GM21825 (cell line): ENCODE measurements at regions not wholly inside any gene's neighbourhood (a gene's known extent, or its start where the extent isn't known, plus 50 kb on each side); places are given as distances from the start of the nearest gene placed in this dataset.

ENCODE experiments used
- ATAC-seq: cut with Tn5 transposase; IDR thresholded peaks from one replicate; pipeline ENCODE4 v1.9.1; 2021; ENCODE audit warnings: mild to moderate bottlenecking, moderate library complexity; ENCODE audit not compliant: unreplicated experiment

GRCh38 chrX:7789200-7789599 is 53.8 kb upstream of the VCX start:
- ATAC-seq, result no peak

- ATAC-seq, result no peak
Observed at GRCh38 chrX:7788334-7788733, 54.6 kb upstream of the VCX start.

GRCh38 chrX:7787714-7788113 is 55.3 kb upstream of the VCX start:
- ATAC-seq, result no peak

GRCh38 chrX:7784580-7784979 is 58.4 kb upstream of the VCX start:
- no peak for ATAC-seq

GRCh38 chrX:7779644-7780043 is 63.3 kb upstream of the VCX start:
- no peak for ATAC-seq

DNA sequence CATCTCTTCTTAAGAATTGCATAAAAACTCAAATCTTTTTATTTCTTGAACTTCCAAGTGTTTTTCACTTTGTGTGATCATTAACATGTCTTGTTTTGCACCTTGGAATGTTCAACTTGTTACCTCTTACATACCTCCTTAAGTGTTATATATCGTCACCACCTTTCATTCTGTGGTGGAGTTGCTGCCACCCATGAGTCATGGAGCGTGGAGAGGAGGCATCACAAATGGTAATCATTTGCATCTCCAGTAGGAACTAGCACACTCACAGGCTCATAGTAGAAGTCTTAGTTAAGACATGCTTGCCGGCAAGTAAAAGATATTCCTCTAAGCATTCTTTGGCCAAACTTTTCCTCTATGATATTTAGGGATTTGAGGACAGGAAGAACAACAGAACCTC is 67.0 kb upstream of the VCX start:
- no peak for ATAC-seq

- ATAC-seq, result no peak
Observed at GRCh38 chrX:7771788-7772438, 71.1 kb upstream of the VCX start.

DNA sequence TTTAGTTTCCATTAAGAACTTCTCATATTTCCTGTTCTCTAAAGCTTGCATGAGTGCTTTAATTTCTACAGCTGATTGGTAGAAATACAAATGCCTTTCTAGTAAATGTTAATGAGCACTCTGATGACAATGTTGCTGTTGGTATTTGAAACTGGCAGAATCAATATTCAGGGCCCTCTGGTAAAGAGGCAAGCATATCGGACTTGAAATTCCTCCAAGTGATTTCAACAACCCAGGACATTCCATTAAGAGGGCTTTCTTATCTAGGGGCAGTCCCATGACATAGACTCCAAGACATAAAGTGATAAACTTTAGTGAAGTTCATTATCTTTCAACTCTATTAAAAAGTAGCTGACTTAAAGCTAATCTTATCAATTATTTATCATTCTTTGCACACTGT is 83.1 kb upstream of the VCX start:
- ATAC-seq, result no peak

DNA sequence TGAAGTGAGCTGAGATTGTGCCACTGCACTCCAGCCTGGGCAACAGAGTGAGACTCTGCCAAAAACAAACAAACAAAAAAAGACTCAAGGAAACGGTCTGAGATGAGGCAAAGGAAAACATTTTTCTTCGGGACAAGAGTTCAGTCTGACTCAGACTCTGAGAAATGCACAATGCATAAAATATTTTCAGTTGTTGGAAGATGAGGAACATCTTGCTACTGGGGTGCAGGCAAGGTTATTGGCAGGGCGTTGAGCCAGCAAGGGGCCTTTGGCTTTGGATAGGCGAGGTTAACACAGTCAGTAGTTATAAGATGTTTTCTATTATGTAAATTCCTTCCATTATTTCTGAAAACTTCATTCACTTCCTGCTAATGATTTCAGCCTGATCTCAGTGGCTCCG is 96.1 kb upstream of the VCX start:
- no peak for ATAC-seq

DNA sequence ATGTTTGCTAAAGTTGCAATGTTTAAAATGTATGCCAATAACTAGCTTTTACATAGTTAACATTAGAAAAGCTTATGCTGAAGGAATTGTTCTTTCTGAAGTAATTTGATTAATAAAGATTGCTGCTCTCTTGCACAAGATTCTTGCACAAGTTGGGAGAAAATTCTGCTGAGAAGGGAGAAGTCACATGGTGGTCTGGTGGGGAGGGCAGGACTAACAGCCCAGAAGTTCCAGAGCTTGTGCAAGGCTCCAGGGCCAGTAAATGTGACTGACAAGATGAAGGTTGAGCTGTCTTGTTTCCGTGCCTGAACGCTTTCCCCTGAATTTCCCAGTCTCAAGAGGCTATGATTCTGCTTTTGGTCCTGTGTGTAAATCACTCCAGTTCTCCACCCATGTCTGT is 112.9 kb upstream of the VCX start:
- no peak for ATAC-seq

DNA sequence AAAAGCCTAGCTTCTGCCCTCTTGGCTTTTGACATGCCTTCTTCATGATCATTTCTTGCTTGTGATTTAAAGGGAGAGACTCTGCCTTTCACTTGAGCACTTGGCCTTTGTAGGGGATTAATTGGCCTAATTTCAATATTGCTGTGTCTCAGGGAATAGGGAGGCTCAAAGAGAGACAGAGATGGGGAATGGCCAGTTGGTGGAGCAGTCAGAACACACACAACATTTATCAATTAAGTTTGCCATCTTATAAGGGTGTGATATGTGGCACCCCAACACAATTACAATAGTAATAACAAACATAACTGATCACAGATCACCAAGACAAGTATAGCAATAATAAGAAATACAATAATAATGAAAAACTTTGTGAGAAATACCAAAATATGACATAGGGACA is 122.5 kb upstream of the VCX start:
- no peak for ATAC-seq

DNA sequence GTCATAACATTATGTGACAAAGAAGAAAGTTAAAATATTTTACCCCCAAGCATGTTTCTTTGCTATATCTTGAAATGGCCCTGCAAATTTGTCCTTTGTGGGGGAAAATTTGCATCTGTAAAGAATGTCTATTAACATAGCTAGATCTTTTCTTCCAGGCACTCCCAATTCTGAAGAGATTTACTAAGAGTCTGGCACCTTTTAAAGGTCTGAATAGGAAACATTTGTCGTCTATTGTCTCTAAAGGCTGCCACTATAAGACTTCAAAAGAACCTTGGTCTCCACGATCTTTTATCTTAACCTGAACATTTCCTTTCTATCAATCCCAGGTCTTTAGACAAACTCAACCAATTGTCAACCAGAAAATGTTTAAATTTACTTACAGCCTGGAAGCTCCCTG is 128.6 kb upstream of the VCX start:
- ATAC-seq, result no peak

DNA sequence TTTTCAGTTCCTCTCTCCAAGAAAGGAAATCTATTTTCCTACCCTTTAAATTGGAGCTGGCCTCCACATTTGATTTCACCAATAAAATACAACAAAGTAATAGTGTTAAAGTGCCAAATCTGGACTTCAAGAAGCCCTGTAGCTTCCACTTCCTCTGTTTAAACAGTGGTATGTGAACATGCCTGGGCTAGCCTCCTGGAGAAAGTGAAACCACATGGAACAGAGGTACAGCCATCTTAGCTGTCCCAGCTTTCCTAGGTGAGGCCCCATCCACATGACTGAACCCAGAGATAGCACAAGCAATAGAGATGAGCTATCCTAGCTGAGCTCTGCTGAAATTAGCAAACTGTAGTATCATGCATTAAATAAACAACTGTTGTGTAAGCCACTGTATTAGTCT is 131.8 kb upstream of the VCX start:
- no peak for ATAC-seq

- no peak for ATAC-seq
Observed at GRCh38 chrX:7709845-7710244, 133.1 kb upstream of the VCX start.

DNA sequence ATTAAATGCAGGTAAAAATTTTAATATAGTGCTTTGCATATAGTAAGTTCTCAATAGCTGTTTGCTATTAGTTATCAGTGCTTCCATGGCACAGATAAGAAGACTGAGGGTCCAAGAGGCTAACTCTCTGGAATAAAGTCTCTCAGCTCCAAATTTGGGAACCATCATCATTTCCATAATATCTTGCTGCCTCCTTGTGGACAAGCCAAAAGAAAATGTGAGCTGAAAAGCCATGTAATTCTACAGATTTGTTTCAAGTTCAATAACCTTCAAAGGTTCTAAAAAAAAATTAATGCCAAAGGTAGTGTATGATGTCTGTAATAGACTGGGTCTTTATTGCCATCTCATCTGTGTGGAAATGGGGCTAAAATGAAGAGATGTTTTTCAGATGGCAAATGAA is 136.9 kb upstream of the VCX start:
- no peak for ATAC-seq

DNA sequence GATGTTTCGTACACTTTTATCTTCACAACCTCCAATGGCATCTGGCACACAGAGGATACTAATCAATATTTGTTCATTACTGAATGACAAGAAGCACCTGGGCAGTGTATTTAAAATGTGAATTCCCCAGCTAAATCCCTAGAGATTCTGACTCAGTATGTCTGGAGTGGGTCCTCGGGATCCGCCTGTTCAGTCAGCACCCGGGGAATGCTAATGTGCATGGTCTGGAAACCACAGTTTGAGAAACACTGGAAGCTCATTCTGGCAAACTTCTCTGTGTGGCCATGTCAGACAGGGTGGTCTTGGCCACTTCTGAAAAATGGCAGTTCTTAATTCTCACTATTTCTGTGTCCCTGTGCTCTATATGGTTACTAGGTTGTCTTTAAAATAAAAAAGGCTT is 138.8 kb upstream of the VCX start:
- no peak for ATAC-seq

DNA sequence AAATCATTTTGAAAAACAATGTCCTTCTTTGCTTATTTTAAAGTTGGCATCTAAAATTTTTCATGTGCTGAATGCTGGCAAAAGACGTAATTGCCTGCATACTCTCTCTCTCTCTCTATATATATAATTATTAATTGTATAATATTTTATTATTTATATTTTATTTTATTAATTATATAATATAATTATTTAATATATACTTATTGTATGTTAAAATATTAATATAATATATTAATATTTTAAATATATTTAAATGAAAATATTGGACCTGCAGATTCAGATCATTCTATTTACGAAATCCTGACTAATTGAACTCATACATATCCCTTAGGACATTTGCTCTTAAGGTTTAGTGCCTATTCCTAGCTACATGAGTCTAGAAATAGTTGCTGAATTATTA is 144.7 kb upstream of the VCX start:
- ATAC-seq, result no peak

GRCh38 chrX:7690842-7691241 is 152.1 kb upstream of the VCX start:
- ATAC-seq, result no peak

- ATAC-seq, result no peak
Observed at GRCh38 chrX:7689791-7690412, 153.1 kb upstream of the VCX start.

- ATAC-seq, result no peak
Observed at GRCh38 chrX:7680181-7680580, 162.8 kb upstream of the VCX start.

DNA sequence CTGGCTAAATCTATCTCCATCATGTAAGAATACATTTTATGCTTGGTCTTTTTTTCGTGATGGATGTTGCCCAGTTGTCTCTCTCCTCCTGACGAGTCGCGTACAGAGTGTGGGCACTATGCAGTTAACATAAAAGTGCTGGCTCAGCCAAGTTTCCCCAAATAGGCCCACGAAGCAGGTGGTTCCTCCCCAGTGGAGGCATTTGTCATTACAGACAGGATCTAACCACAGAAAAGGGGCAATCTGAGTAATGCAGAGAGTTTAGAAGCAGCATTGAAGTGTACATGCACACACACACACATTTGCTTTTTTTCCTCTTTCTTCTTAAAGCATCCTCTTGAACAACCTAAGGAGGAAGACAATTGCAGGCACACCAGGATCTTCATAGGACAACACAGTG is 188.7 kb upstream of the VCX start:
- no peak for ATAC-seq

- ATAC-seq, result no peak
Observed at GRCh38 chrX:7647831-7648230, 195.1 kb upstream of the VCX start.

DNA sequence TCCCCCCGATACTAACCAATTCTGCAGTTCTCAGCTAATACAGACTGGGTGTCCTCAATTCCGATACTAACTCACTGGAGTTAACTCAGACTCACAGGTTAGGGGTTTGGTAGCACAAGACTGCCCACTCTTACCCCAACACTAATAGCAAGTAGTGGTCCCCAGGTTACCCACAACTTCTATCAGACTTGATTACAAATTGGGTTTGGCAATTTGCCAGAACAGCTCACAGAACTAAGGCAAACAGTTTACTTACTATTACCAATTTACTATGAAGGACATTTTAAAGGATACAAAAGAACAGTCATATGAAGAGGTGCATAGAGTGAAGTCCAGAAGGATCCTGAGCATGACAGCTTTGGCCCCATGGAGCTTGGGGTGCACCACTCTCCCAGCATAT is 201.8 kb upstream of the VCX start:
- no peak for ATAC-seq
